GM19324 (cell line): ENCODE measurements at regions not wholly inside any gene's neighbourhood (a gene's known extent, or its start where the extent isn't known, plus 50 kb on each side); places are given as distances from the start of the nearest gene placed in this dataset.
"Not testable (repeated sequence)": the region's sequence is repeated elsewhere in the genome, so short reads cannot be mapped to it uniquely, and the experiment has no call there.

Experiments used
- ATAC-seq: cut with Tn5 transposase; IDR thresholded peaks from one replicate; pipeline ENCODE4 v1.9.1; 2021; ENCODE audit warnings: mild to moderate bottlenecking, moderate library complexity; ENCODE audit not compliant: unreplicated experiment, low FRiP score

GRCh38 chr6:130494729-130495128, 128.9 kb downstream of the TMEM200A start:
- ATAC-seq: no peak

GRCh38 chr6:130500693-130501092, 134.9 kb downstream of the TMEM200A start:
- ATAC-seq: no peak

GRCh38 chr6:130503146-130503545, 137.3 kb downstream of the TMEM200A start:
- no peak for ATAC-seq

GRCh38 chr6:130505808-130506598, 140.2 kb downstream of the TMEM200A start:
- no peak for ATAC-seq

- ATAC-seq: not testable (repeated sequence)
Measured at GRCh38 chr6:130507005-130507665, 141.3 kb downstream of the TMEM200A start.

GRCh38 chr6:130507666-130508028, 141.8 kb downstream of the TMEM200A start:
- ATAC-seq: no peak

GRCh38 chr6:130513770-130514169, 148.0 kb downstream of the TMEM200A start:
- ATAC-seq: peak; percentile 79

- no peak for ATAC-seq
Measured at GRCh38 chr6:130514712-130515111, 148.9 kb downstream of the TMEM200A start.

- no peak for ATAC-seq
Measured at GRCh38 chr6:130515306-130515705, 149.5 kb downstream of the TMEM200A start.

GRCh38 chr6:130516604-130517003, 150.8 kb downstream of the TMEM200A start:
- ATAC-seq: no peak

- ATAC-seq: peak; percentile 61
Measured at GRCh38 chr6:130517444-130517931, 151.7 kb downstream of the TMEM200A start.

GRCh38 chr6:130518588-130518987, 152.8 kb downstream of the TMEM200A start:
- ATAC-seq: no peak

- ATAC-seq: no peak
Measured at GRCh38 chr6:130520221-130520620, 154.4 kb downstream of the TMEM200A start.

GRCh38 chr6:130520801-130521200, 155.0 kb downstream of the TMEM200A start:
- ATAC-seq: no peak

GRCh38 chr6:130524552-130524951, 158.7 kb downstream of the TMEM200A start:
- peak; percentile 56 for ATAC-seq

- no peak for ATAC-seq
Measured at GRCh38 chr6:130525408-130525807, 159.6 kb downstream of the TMEM200A start.

- no peak for ATAC-seq
Measured at GRCh38 chr6:130526466-130526865, 160.6 kb downstream of the TMEM200A start.

- ATAC-seq: no peak
Measured at GRCh38 chr6:130527173-130527572, 161.4 kb downstream of the TMEM200A start.

- no peak for ATAC-seq
Measured at GRCh38 chr6:130529569-130530149, 163.8 kb downstream of the TMEM200A start.

- no peak for ATAC-seq
Measured at GRCh38 chr6:130534627-130535026, 168.8 kb downstream of the TMEM200A start.

- no peak for ATAC-seq
Measured at GRCh38 chr6:130535242-130535641, 169.4 kb downstream of the TMEM200A start.
